ENCODE measurements at regions not wholly inside any gene's neighbourhood (a gene's known extent, or its start where the extent isn't known, plus 50 kb on each side); places are given as distances from the start of the nearest gene placed in this dataset.

GRCh38 chr18:56511996-56512395 is 126.4 kb downstream of the TXNL1 start:
- Histone ChIP-seq H3K9me3 (ENCODE audit: control insufficient read depth, low read length) (no peaks in the 10 kb centered on the region), H3K27me3 (replicated peaks; ENCODE audit: control insufficient read depth, insufficient read depth, low read length) (no peaks in the 10 kb centered on the region), H3K36me3 (ENCODE audit: control insufficient read depth, insufficient read depth, low read length, severe bottlenecking) (no peaks in the 10 kb centered on the region), H3K9ac (ENCODE audit: low read length) (no peak overlapping the region), H3K4me1 (ENCODE audit: control insufficient read depth, insufficient read depth, low read length) (peaks cover 15% of the 10 kb centered on the region), H3K4me3 (ENCODE audit: low read length) (no peak overlapping the region)
- no peak for DNase-seq (ENCODE audit: low read depth)

GRCh38 chr18:56510108-56510507 is 128.3 kb downstream of the TXNL1 start:
- Histone ChIP-seq H3K4me1 (ENCODE audit: control insufficient read depth, insufficient read depth, low read length) (no peaks in the 10 kb centered on the region), H3K27me3 (replicated peaks; ENCODE audit: control insufficient read depth, insufficient read depth, low read length) (no peaks in the 10 kb centered on the region), H3K4me3 (ENCODE audit: low read length) (no peak overlapping the region), H3K36me3 (ENCODE audit: control insufficient read depth, insufficient read depth, low read length, severe bottlenecking) (no peaks in the 10 kb centered on the region), H3K9me3 (ENCODE audit: control insufficient read depth, low read length) (no peaks in the 10 kb centered on the region), H3K9ac (ENCODE audit: low read length) (no peak overlapping the region)
- DNase-seq (ENCODE audit: low read depth), result no peak

- H3K9ac ChIP-seq (ENCODE audit: low read length), result no peak overlapping the region
- no peak for DNase-seq (ENCODE audit: low read depth)
These were observed 128.7 kb downstream of the TXNL1 start for GRCh38 chr18:56509656-56510055.

GRCh38 chr18:56508370-56509036 is 129.9 kb downstream of the TXNL1 start:
- no peak for DNase-seq (ENCODE audit: low read depth)
- H3K4me1 ChIP-seq (ENCODE audit: control insufficient read depth, insufficient read depth, low read length), result no peaks in the 10 kb centered on the region
- no peak overlapping the region for H3K4me3 ChIP-seq (ENCODE audit: low read length)
- no peak overlapping the region for H3K9ac ChIP-seq (ENCODE audit: low read length)
- H3K27me3 ChIP-seq (replicated peaks; ENCODE audit: control insufficient read depth, insufficient read depth, low read length), result no peaks in the 10 kb centered on the region
- H3K9me3 ChIP-seq (ENCODE audit: control insufficient read depth, low read length), result no peaks in the 10 kb centered on the region
- no peaks in the 10 kb centered on the region for H3K36me3 ChIP-seq (ENCODE audit: control insufficient read depth, insufficient read depth, low read length, severe bottlenecking)

More at GRCh38 chr18:56509656-56510055, 128.7 kb downstream of the TXNL1 start:
- Histone ChIP-seq H3K4me1 (ENCODE audit: control insufficient read depth, insufficient read depth, low read length) (no peaks in the 10 kb centered on the region), H3K36me3 (ENCODE audit: control insufficient read depth, insufficient read depth, low read length, severe bottlenecking) (no peaks in the 10 kb centered on the region), H3K9me3 (ENCODE audit: control insufficient read depth, low read length) (no peaks in the 10 kb centered on the region), H3K4me3 (ENCODE audit: low read length) (no peak overlapping the region), H3K27me3 (replicated peaks; ENCODE audit: control insufficient read depth, insufficient read depth, low read length) (no peaks in the 10 kb centered on the region)

GRCh38 chr18:56505971-56506370 is 132.4 kb downstream of the TXNL1 start:
- no peak overlapping the region for H3K4me3 ChIP-seq (ENCODE audit: low read length)
- H3K4me1 ChIP-seq (ENCODE audit: control insufficient read depth, insufficient read depth, low read length), result no peaks in the 10 kb centered on the region
- DNase-seq (ENCODE audit: low read depth), result no peak
- no peaks in the 10 kb centered on the region for H3K9me3 ChIP-seq (ENCODE audit: control insufficient read depth, low read length)
- H3K9ac ChIP-seq (ENCODE audit: low read length), result no peak overlapping the region
- H3K27me3 ChIP-seq (replicated peaks; ENCODE audit: control insufficient read depth, insufficient read depth, low read length), result no peaks in the 10 kb centered on the region
- no peaks in the 10 kb centered on the region for H3K36me3 ChIP-seq (ENCODE audit: control insufficient read depth, insufficient read depth, low read length, severe bottlenecking)

GRCh38 chr18:56505293-56505692 is 133.1 kb downstream of the TXNL1 start:
- Histone ChIP-seq H3K27me3 (replicated peaks; ENCODE audit: control insufficient read depth, insufficient read depth, low read length) (no peaks in the 10 kb centered on the region), H3K9ac (ENCODE audit: low read length) (no peak overlapping the region), H3K4me3 (ENCODE audit: low read length) (no peak overlapping the region), H3K9me3 (ENCODE audit: control insufficient read depth, low read length) (no peaks in the 10 kb centered on the region), H3K36me3 (ENCODE audit: control insufficient read depth, insufficient read depth, low read length, severe bottlenecking) (no peaks in the 10 kb centered on the region), H3K4me1 (ENCODE audit: control insufficient read depth, insufficient read depth, low read length) (no peaks in the 10 kb centered on the region)
- DNase-seq (ENCODE audit: low read depth), result no peak

GRCh38 chr18:56501896-56502295 is 136.5 kb downstream of the TXNL1 start:
- H3K4me3 ChIP-seq (ENCODE audit: low read length), result no peak overlapping the region

GRCh38 chr18:56495884-56496283 is 142.5 kb downstream of the TXNL1 start:
- no peak for DNase-seq (ENCODE audit: low read depth)
- no peaks in the 10 kb centered on the region for H3K27me3 ChIP-seq (replicated peaks; ENCODE audit: control insufficient read depth, insufficient read depth, low read length)

More at GRCh38 chr18:56501896-56502295, 136.5 kb downstream of the TXNL1 start:
- Histone ChIP-seq H3K9ac (ENCODE audit: low read length) (no peak overlapping the region), H3K4me1 (ENCODE audit: control insufficient read depth, insufficient read depth, low read length) (no peaks in the 10 kb centered on the region), H3K9me3 (ENCODE audit: control insufficient read depth, low read length) (no peaks in the 10 kb centered on the region), H3K36me3 (ENCODE audit: control insufficient read depth, insufficient read depth, low read length, severe bottlenecking) (no peaks in the 10 kb centered on the region), H3K27me3 (replicated peaks; ENCODE audit: control insufficient read depth, insufficient read depth, low read length) (no peaks in the 10 kb centered on the region)
- no peak for DNase-seq (ENCODE audit: low read depth)

GRCh38 chr18:56493531-56493930 is 144.9 kb downstream of the TXNL1 start:
- no peak for DNase-seq (ENCODE audit: low read depth)
- peaks cover 5% of the 10 kb centered on the region for H3K9me3 ChIP-seq (ENCODE audit: control insufficient read depth, low read length)
- H3K4me3 ChIP-seq (ENCODE audit: low read length), result no peak overlapping the region
- no peaks in the 10 kb centered on the region for H3K27me3 ChIP-seq (replicated peaks; ENCODE audit: control insufficient read depth, insufficient read depth, low read length)
- no peaks in the 10 kb centered on the region for H3K4me1 ChIP-seq (ENCODE audit: control insufficient read depth, insufficient read depth, low read length)
- H3K9ac ChIP-seq (ENCODE audit: low read length), result no peak overlapping the region
- H3K36me3 ChIP-seq (ENCODE audit: control insufficient read depth, insufficient read depth, low read length, severe bottlenecking), result no peaks in the 10 kb centered on the region

More at GRCh38 chr18:56495884-56496283, 142.5 kb downstream of the TXNL1 start:
- H3K4me1 ChIP-seq (ENCODE audit: control insufficient read depth, insufficient read depth, low read length), result no peaks in the 10 kb centered on the region
- H3K9ac ChIP-seq (ENCODE audit: low read length), result no peak overlapping the region
- peaks cover 5% of the 10 kb centered on the region for H3K9me3 ChIP-seq (ENCODE audit: control insufficient read depth, low read length)
- no peaks in the 10 kb centered on the region for H3K36me3 ChIP-seq (ENCODE audit: control insufficient read depth, insufficient read depth, low read length, severe bottlenecking)
- H3K4me3 ChIP-seq (ENCODE audit: low read length), result no peak overlapping the region

- Histone ChIP-seq H3K9ac (ENCODE audit: low read length) (no peak overlapping the region), H3K27me3 (replicated peaks; ENCODE audit: control insufficient read depth, insufficient read depth, low read length) (no peaks in the 10 kb centered on the region), H3K9me3 (ENCODE audit: control insufficient read depth, low read length) (peaks cover 5% of the 10 kb centered on the region), H3K4me1 (ENCODE audit: control insufficient read depth, insufficient read depth, low read length) (no peaks in the 10 kb centered on the region), H3K36me3 (ENCODE audit: control insufficient read depth, insufficient read depth, low read length, severe bottlenecking) (no peaks in the 10 kb centered on the region), H3K4me3 (ENCODE audit: low read length) (no peak overlapping the region)
- no peak for DNase-seq (ENCODE audit: low read depth)
These were observed 146.3 kb downstream of the TXNL1 start for GRCh38 chr18:56492136-56492535.

- H3K36me3 ChIP-seq (ENCODE audit: control insufficient read depth, insufficient read depth, low read length, severe bottlenecking), result no peaks in the 10 kb centered on the region
- H3K27me3 ChIP-seq (replicated peaks; ENCODE audit: control insufficient read depth, insufficient read depth, low read length), result no peaks in the 10 kb centered on the region
- H3K4me1 ChIP-seq (ENCODE audit: control insufficient read depth, insufficient read depth, low read length), result no peaks in the 10 kb centered on the region
- no peak overlapping the region for H3K4me3 ChIP-seq (ENCODE audit: low read length)
- DNase-seq (ENCODE audit: low read depth), result no peak
- H3K9me3 ChIP-seq (ENCODE audit: control insufficient read depth, low read length), result no peaks in the 10 kb centered on the region
- H3K9ac ChIP-seq (ENCODE audit: low read length), result no peak overlapping the region
These were observed 147.4 kb downstream of the TXNL1 start for GRCh38 chr18:56490942-56491341.

- Histone ChIP-seq H3K9ac (ENCODE audit: low read length) (no peak overlapping the region), H3K36me3 (ENCODE audit: control insufficient read depth, insufficient read depth, low read length, severe bottlenecking) (no peaks in the 10 kb centered on the region), H3K4me1 (ENCODE audit: control insufficient read depth, insufficient read depth, low read length) (no peaks in the 10 kb centered on the region), H3K4me3 (ENCODE audit: low read length) (no peak overlapping the region), H3K9me3 (ENCODE audit: control insufficient read depth, low read length) (no peaks in the 10 kb centered on the region), H3K27me3 (replicated peaks; ENCODE audit: control insufficient read depth, insufficient read depth, low read length) (no peaks in the 10 kb centered on the region)
- no peak for DNase-seq (ENCODE audit: low read depth)
These were observed 148.5 kb downstream of the TXNL1 start for GRCh38 chr18:56489893-56490292.

Measured in adipocyte (in vitro differentiated cells).